ENCODE measurements at regions not wholly inside any gene's neighbourhood (a gene's known extent, or its start where the extent isn't known, plus 50 kb on each side); places are given as distances from the start of the nearest gene placed in this dataset.
"Not testable (repeated sequence)": the region's sequence is repeated elsewhere in the genome, so short reads cannot be mapped to it uniquely, and the experiment has no call there.

DNA sequence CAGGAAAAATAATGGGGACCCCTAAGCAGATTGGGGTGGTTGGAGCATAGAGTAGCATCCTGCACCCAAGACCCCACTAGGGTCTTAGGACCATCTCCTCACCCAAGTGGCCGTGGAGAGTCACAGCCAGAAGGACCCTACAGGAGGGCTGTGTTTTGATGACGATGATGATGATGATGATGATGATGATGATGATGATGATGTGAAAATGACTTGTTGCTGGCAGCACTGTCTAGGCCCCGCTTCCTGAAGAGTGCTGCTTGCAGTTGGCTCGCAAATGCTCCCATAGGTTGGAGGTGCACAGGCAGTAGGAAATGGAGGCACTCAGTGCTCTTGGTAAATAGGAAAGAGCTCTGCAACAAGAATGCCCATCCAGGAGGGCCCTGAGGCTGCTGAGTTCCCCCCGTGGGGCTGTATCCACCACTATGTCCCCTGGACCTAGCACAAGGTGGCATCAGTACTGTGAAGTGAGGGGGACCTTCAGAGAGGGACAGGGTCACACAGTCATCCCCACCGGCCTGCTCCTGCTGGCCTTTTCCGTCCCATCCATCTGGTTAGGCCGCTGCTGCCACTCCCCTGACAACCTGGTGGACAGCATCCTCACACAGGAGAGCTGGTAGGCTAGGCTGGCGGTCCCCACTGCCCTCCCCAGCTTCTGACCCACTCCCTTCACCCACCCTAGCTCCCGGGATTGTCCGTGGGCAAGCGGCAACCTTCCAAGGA lies 139.6 kb downstream of the FOXD2 start:
- no peak for DNase-seq

GRCh38 chr1:47578026-47578720 lies 140.3 kb downstream of the FOXD2 start:
- DNase-seq, result no peak

- DNase-seq, result no peak
These were observed 141.0 kb downstream of the FOXD2 start for GRCh38 chr1:47578721-47579419.

DNA sequence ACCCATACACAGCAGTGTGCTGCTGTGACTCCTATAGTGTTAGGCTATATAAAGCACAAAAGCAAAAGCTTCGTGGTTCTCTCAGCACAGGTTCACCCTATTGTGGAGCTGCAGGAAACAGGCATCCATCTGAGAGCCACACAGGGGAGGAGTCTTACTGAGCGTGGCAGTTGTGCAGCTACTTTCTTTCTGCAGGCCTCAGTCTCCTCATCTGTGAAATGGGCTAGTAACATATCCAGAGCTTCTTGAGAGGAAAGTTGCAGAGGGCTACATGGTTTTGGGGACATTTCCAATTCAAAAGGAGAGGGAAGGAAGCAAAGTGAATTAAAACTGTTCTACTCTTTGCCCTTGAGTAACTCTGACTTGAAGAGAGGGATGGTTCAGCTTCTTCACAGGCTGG lies 142.0 kb downstream of the FOXD2 start:
- no peak for DNase-seq

GRCh38 chr1:47580451-47580995 lies 142.7 kb downstream of the FOXD2 start:
- DNase-seq, result no peak

GRCh38 chr1:47582891-47583608 lies 145.2 kb downstream of the FOXD2 start:
- DNase-seq, result no peak

- DNase-seq, result no peak
These were observed 146.4 kb downstream of the FOXD2 start for GRCh38 chr1:47584249-47584648.

DNA sequence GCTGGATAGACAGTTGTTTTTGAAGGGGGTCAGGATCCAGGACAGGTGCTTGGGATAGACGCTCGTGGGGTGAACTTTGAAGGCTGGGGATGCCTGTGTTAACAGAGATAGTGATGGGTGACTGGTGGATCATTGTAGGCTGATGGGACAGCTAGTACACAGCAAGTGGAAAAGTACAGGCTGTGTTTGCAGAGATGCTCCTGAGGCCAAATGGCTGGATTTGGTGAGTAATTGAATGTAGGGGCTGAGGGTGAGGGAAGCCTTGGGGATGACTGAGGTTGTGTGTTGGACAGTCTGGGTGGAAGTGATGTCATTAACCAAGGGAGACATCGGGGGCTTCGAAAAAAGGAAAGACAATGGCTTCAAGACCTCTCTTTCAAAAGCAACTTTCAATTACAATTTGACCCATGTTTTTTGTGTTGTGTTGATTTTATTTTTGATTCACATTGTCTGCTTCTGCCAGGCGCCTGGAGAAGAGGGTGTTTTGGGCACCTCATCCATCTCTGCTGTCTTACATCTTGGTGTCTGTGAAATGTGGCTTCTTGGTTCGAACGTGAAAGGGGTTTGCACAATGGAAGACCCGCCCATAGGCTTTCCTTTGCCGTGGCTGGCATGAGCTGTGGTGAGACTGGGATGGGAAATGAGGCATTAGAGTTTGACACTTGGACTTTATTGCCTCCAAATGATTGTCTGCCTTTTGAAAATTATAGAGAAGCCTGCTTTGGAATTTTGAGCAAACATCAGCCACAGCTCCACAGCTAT lies 147.5 kb downstream of the FOXD2 start:
- DNase-seq, result no peak

DNA sequence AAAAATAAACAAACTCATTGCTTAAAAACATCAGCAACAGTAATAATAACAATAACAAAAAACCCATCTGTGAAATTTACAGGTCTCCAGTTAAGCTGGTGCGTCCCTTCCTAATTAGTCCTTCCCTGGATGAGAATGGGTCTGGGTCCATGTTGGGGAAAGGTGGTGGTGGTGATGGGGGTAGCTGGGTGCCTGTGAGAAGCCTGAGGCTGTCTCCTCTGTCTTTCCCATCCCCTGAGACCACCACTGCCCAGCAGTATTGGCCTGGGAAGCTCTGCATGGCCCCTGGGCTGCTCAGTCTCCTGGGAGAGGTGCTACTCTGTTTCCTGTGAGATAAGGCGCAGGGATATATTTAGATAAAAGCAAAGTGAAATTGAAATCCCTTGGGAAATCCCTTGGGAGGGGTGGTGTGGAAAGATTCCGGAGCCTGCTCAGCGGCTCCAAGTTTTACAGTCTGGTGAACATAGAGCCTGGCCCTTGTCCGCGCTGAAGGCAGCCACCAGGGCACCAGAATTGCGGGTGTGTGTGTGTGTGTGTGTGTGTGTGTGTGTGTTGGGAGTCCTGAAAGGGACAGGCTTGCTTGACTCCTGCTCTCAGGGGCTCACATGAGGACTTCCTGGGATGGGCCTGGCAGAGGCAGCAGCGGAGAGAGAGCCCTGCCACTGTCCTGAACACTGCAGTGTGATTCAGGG lies 150.2 kb downstream of the FOXD2 start:
- DNase-seq, result no peak

GRCh38 chr1:47590523-47591225 lies 152.8 kb downstream of the FOXD2 start:
- DNase-seq, result no peak

DNA sequence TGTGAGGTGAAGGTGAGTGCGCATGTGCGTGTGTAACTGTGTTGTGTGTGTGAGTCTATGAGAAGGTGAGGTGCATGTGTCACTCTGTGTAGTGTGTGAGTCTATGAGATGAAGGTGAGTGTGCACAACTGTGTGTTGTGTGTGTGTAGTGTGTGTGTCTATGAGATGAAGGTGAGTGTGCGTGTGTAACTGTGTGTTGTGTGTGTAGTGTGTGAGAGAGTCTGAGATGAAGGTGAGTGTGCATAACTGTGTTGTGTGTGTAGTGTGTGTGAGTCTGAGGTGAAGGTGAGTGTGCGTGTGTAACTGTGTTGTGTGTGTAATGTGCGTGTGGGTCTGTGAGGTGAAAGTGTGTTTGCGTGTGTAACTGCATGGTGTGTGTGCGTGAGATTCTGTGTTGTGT lies 154.0 kb downstream of the FOXD2 start:
- DNase-seq, result no peak

DNA sequence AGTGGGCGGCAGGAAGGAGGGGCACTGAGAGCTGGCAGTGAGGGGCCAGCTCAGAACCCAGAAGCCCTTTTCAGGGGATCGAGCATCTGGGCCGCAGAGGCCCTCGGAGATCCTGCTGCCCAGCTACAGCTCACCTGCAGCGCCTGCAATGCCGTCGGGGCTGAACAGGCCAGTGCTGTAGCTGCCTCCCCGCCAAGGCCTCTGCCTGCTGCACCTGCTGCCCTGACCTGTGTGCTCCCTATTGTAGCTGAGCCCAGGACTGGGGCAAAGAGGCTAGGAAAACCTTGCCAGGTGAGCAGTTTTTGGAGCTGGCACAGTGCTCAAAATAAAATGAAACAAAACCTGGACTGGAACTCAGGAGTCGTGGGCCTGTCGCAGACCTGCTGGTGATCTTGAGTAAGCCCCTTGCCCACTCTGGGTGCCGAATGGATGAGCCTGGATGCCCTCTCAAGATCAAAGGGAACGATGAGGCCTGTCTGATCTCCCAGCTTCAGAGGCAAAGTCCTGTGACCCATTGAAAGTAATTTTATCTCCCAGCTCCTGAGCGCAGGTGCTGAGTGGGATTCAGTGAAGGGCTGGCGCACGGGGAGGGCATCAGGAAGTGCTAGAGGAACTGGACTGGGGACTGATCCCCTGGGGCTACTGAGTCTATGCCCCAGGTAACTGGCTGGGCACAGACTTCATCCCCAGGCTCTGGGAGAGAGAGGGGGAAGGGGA lies 154.6 kb downstream of the FOXD2 start:
- no peak for DNase-seq

DNA sequence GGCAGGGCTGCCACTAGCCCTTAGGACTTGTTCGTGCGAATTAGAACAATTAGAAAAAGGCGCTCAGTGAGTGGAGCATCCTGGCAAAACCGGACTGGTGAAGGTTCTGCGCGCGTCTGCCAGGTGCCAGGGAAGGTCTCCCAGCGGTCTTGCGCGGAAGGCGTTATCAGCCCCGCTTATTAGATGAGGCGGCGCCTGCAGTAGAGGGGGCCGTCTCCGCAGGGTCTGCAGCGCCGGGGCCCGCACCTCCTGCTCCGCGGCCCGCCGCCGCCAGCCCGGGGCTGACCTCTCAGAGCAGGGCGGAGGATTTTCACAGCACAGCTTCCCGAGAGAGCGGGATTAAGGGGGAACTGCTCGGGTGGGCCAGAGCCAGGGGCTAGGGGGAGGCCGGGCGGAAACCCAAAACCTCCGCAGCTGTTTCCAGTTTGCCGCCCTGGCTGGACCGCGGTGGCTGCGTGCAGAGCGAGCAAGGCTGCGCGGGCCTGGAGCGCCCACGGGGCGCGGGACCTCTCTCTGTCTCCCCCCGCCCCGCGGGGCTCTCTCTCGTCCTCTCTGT lies 155.2 kb downstream of the FOXD2 start:
- no peak for DNase-seq

DNA sequence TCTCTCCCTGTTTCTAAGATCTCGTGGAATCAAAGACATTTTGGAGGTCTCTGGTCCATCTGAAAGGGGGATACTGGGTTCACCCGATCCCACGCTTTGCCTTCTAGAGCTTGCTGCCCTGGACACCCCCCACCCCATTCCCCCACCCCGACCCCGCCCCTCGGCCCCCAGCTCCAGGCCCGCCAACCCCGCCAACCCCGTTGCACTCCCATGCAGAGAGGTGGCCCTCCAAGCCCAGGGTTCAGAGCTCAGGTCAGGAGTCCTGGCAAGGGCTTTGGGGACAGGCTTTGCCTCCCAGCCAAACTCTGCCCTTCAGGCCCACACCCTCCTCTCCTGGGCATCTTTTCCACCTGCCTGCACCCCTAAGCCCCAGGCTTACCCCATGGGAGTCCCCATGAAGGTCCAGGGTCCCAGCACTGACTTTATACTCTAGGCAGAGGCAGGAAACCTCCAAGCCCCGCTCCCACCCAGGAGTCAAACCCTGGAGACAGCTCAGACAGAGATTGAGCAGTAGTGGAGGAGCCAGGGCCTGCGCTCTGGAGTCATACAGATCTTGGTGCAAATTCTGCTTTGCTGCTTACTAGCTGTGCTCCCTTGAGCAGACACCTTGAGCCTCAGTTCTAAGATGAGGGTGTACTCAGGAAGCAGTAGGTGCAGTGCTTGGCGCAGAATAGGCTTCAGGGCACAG lies 155.9 kb downstream of the FOXD2 start:
- DNase-seq, result no peak

- DNase-seq, result no peak
These were observed 156.8 kb downstream of the FOXD2 start for GRCh38 chr1:47594627-47595026.

DNA sequence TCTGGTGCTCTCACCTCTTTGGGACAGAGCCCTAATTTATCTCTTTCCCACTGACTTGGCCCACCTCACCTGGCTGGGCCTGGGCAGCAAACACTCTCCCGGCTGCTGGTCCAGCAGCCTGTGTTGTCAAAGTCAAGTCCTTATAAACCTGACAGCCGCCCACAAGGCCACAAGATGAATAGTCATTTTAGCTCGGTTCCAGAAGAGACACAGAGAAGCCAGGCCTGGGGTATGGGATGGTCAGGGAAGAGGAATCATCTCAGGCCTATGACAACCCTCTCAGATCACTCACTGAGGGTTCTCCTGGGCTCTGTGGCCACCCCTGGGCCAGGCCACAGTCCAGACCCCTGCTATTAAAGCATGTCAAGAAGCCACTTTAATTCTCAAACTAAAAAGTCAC lies 158.5 kb downstream of the FOXD2 start:
- DNase-seq, result no peak

GRCh38 chr1:47598357-47598756 lies 160.5 kb downstream of the FOXD2 start:
- DNase-seq, result no peak

DNA sequence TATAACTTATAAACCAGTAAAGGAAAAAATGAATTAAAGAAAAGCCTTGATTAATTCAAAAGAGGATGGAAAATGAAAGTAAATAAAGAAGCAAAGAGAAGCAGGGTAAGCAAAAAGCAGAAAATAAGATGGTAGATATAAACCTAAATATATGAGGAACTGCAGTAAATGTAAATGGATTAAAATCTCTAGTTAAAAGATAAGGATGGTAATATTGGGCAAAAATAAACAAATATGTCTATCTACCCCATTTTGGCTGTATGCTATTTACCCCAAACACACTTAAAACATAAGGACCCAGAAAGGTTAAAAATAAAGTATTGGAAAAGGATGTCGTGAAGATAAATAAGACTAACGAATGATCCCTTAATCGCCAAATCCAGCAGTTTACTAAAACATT lies 161.9 kb downstream of the FOXD2 start:
- no peak for DNase-seq

GRCh38 chr1:47602491-47602890 lies 164.6 kb downstream of the FOXD2 start:
- DNase-seq, result not testable (repeated sequence)

All from CD4-positive, alpha-beta T cell treated with Interleukin-17A for 1 hour (primary cell).